ENCODE measurements at regions not wholly inside any gene's neighbourhood (a gene's known extent, or its start where the extent isn't known, plus 50 kb on each side); places are given as distances from the start of the nearest gene placed in this dataset.

GRCh38 chr7:84879570-84880325, 307.1 kb downstream of the SEMA3D start:
- WGBS = 73% methylated on average over 3 of the region's 3 CpGs
- DNase-seq (ENCODE audit: low spot score in 2 of 2) = no peak

GRCh38 chr7:84877943-84878570, 308.8 kb downstream of the SEMA3D start:
- Histone ChIP-seq H3K27me3 (no peaks in the 10 kb centered on the region), H3K4me3 (no peak overlapping the region), H3K9me3 (no peaks in the 10 kb centered on the region), H3K36me3 (no peaks in the 10 kb centered on the region), H3K27ac (no peak overlapping the region), H3K4me1 (no peaks in the 10 kb centered on the region)
- 97% methylated on average over 1 of the region's 1 CpG for WGBS
- no peak for DNase-seq (ENCODE audit: low spot score in 2 of 2)
- TF ChIP-seq EP300 (IDR thresholded peaks at IDR 0.05) (no peak), CTCF (IDR thresholded peaks at IDR 0.05) (no peak), POLR2A (IDR thresholded peaks at IDR 0.05) (no peak), POLR2AphosphoS5 (IDR thresholded peaks at IDR 0.05) (no peak)

More at GRCh38 chr7:84879570-84880325, 307.1 kb downstream of the SEMA3D start:
- no peaks in the 10 kb centered on the region for H3K36me3 ChIP-seq
- no peak overlapping the region for H3K27ac ChIP-seq
- no peaks in the 10 kb centered on the region for H3K4me1 ChIP-seq
- H3K4me3 ChIP-seq = no peak overlapping the region
- H3K9me3 ChIP-seq = no peaks in the 10 kb centered on the region
- H3K27me3 ChIP-seq = no peaks in the 10 kb centered on the region
- TF ChIP-seq POLR2A (IDR thresholded peaks at IDR 0.05) = no peak
- TF ChIP-seq POLR2AphosphoS5 (IDR thresholded peaks at IDR 0.05) = no peak
- TF ChIP-seq CTCF (IDR thresholded peaks at IDR 0.05) = no peak
- TF ChIP-seq EP300 (IDR thresholded peaks at IDR 0.05) = no peak

GRCh38 chr7:84876061-84876821, 310.6 kb downstream of the SEMA3D start:
- 94% methylated on average over 16 of the region's 16 CpGs for WGBS
- H3K27me3 ChIP-seq = no peaks in the 10 kb centered on the region
- no peak overlapping the region for H3K27ac ChIP-seq
- H3K4me1 ChIP-seq = no peaks in the 10 kb centered on the region
- no peak for TF ChIP-seq POLR2AphosphoS5 (IDR thresholded peaks at IDR 0.05)
- TF ChIP-seq POLR2A (IDR thresholded peaks at IDR 0.05) = no peak
- TF ChIP-seq CTCF (IDR thresholded peaks at IDR 0.05) = no peak
- TF ChIP-seq EP300 (IDR thresholded peaks at IDR 0.05) = no peak
- H3K9me3 ChIP-seq = no peaks in the 10 kb centered on the region
- H3K4me3 ChIP-seq = no peak overlapping the region
- no peaks in the 10 kb centered on the region for H3K36me3 ChIP-seq
- DNase-seq (ENCODE audit: low spot score in 2 of 2) = peak in 1 of 2 donors; percentile 67

GRCh38 chr7:84865560-84865959, 321.3 kb downstream of the SEMA3D start:
- H3K4me1 ChIP-seq = no peaks in the 10 kb centered on the region
- TF ChIP-seq CTCF (IDR thresholded peaks at IDR 0.05) = no peak
- no peak for TF ChIP-seq POLR2A (IDR thresholded peaks at IDR 0.05)
- no peak for TF ChIP-seq POLR2AphosphoS5 (IDR thresholded peaks at IDR 0.05)
- TF ChIP-seq EP300 (IDR thresholded peaks at IDR 0.05) = no peak
- H3K27me3 ChIP-seq = no peaks in the 10 kb centered on the region
- H3K9me3 ChIP-seq = no peaks in the 10 kb centered on the region
- H3K36me3 ChIP-seq = no peaks in the 10 kb centered on the region
- H3K4me3 ChIP-seq = no peak overlapping the region
- no peak for DNase-seq (ENCODE audit: low spot score in 2 of 2)
- WGBS = 100% methylated on average over 1 of the region's 1 CpG
- no peak overlapping the region for H3K27ac ChIP-seq

- Histone ChIP-seq H3K4me1 (no peaks in the 10 kb centered on the region), H3K9me3 (no peaks in the 10 kb centered on the region), H3K27me3 (no peaks in the 10 kb centered on the region), H3K36me3 (no peaks in the 10 kb centered on the region), H3K4me3 (no peak overlapping the region), H3K27ac (no peak overlapping the region)
- DNase-seq (ENCODE audit: low spot score in 2 of 2) = no peak
- 89% methylated on average over 3 of the region's 3 CpGs for WGBS
- TF ChIP-seq EP300 (IDR thresholded peaks at IDR 0.05) (no peak), POLR2AphosphoS5 (IDR thresholded peaks at IDR 0.05) (no peak), POLR2A (IDR thresholded peaks at IDR 0.05) (no peak), CTCF (IDR thresholded peaks at IDR 0.05) (no peak)
Observed at GRCh38 chr7:84857336-84857735, 329.5 kb downstream of the SEMA3D start.
